H1 (cell line): ENCODE measurements at regions not wholly inside any gene's neighbourhood (a gene's known extent, or its start where the extent isn't known, plus 50 kb on each side); places are given as distances from the start of the nearest gene placed in this dataset.

ENCODE experiments used
- CTCF ChIA-PET: fragments of 300-600 bp; sonication (Branson Sonifier 250); formaldehyde crosslinking; loops from one replicate; lab custom pipeline; 2021; ENCODE audit not compliant: partially characterized antibody; lab: Charles Lee
- POLR2A ChIA-PET: fragments of 300-600 bp; sonication (Branson Sonifier 250); formaldehyde crosslinking; loops from one replicate; lab custom pipeline; 2021; ENCODE audit warnings: inconsistent platforms; ENCODE audit not compliant: partially characterized antibody; lab: Charles Lee
- DNase-seq, 2 experiments: peaks; one replicate each; pipeline versions ENCODE4 v3.0.0 to v3.0.0-alpha.2; 2010 to 2022; ENCODE audit warnings: low spot score in 2 of 2, low read depth in 1 of 2, mixed read lengths in 1 of 2
- FAIRE-seq: peaks from 2 replicates; lab custom pipeline; 2011; peaks lifted over from hg19 to GRCh38; lab: Jason Lieb, UNC
- H2AFZ ChIP-seq: 2 replicates; pipeline ENCODE4 v1.8.1; 2012; ENCODE audit warnings: low read length, inconsistent platforms
- H2AK5ac ChIP-seq: 2 replicates; pipeline ENCODE4 v1.6.1; 2013; ENCODE audit warnings: low read depth, low read length
- H2BK120ac ChIP-seq: replicated peaks from 2 replicates; pipeline ENCODE3; 2013; ENCODE audit warnings: low read depth, low read length, inconsistent platforms
- H2BK12ac ChIP-seq: 2 replicates; pipeline ENCODE4 v1.6.1; 2013; ENCODE audit warnings: low read depth, low read length
- H2BK15ac ChIP-seq: 2 replicates; pipeline ENCODE4 v1.6.1; 2013; ENCODE audit warnings: low read length
- H2BK20ac ChIP-seq: 2 replicates; pipeline ENCODE4 v1.6.1; 2013; ENCODE audit warnings: low read length
- H2BK5ac ChIP-seq: 2 replicates; pipeline ENCODE4 v1.6.1; 2013; ENCODE audit warnings: low read depth, low read length
- H3K14ac ChIP-seq: 2 replicates; pipeline ENCODE4 v1.6.1; 2013; ENCODE audit warnings: inconsistent platforms; ENCODE audit not compliant: insufficient read length
- H3K18ac ChIP-seq: 2 replicates; pipeline ENCODE4 v1.6.1; 2013; ENCODE audit warnings: low read length; ENCODE audit errors: extremely low read depth
- H3K23ac ChIP-seq: 2 replicates; pipeline ENCODE4 v1.6.1; 2013; ENCODE audit warnings: inconsistent platforms; ENCODE audit not compliant: insufficient read length
- H3K23me2 ChIP-seq: 2 replicates; pipeline ENCODE4 v1.6.1; 2013; ENCODE audit warnings: low read depth, low read length
- H3K27ac ChIP-seq: 2 replicates; pipeline ENCODE4 v1.6.1; 2011; ENCODE audit warnings: low read depth, low read length, inconsistent platforms
- H3K27me3 ChIP-seq, 4 experiments: replicated peaks in 1 of 4; 1 replicate in 1 of 4; 2 replicates in 3 of 4; pipeline versions ENCODE4 v1.6.1 to v1.8.1; 2011 to 2013; ENCODE audit warnings: low read length in 3 of 4, mild to moderate bottlenecking in 3 of 4, inconsistent platforms in 2 of 4, mixed read lengths in 2 of 4, moderate library complexity in 1 of 4; ENCODE audit not compliant: control insufficient read depth in 3 of 4, insufficient read depth in 3 of 4; ENCODE audit errors: extremely low read depth in 1 of 4
- H3K36me3 ChIP-seq, 4 experiments: 2 replicates each; pipeline versions ENCODE4 v1.6.1 to v1.8.1; 2011 to 2013; ENCODE audit warnings: mild to moderate bottlenecking in 4 of 4, low read length in 3 of 4, moderate library complexity in 2 of 4, control low read depth in 1 of 4, inconsistent platforms in 1 of 4; ENCODE audit not compliant: insufficient read depth in 4 of 4, control insufficient read depth in 2 of 4
- H3K4ac ChIP-seq: replicated peaks from 2 replicates; pipeline ENCODE3; 2013; ENCODE audit warnings: low read length, low read depth, mixed read lengths, inconsistent platforms; ENCODE audit not compliant: insufficient read length
- H3K4me1 ChIP-seq, 4 experiments: replicated peaks in 1 of 4; 1 replicate in 1 of 4; 2 replicates in 3 of 4; pipeline versions ENCODE4 v1.6.1 to v1.8.1; 2011 to 2013; ENCODE audit warnings: low read length in 3 of 4, inconsistent platforms in 2 of 4, mixed read lengths in 1 of 4; ENCODE audit not compliant: insufficient read depth in 4 of 4, control insufficient read depth in 3 of 4
- H3K4me2 ChIP-seq, 2 experiments: 2 replicates each; pipeline versions ENCODE4 v1.6.1 to v1.8.1; 2011 to 2013; ENCODE audit warnings: low read depth in 2 of 2, low read length in 2 of 2, control low read depth in 1 of 2, inconsistent platforms in 1 of 2, mild to moderate bottlenecking in 1 of 2; ENCODE audit not compliant: insufficient read depth in 1 of 2
- H3K4me3 ChIP-seq, 4 experiments: fragments of 200-600, 300-600 bp in 1 of 4; sonication (generic), shearing (Covaris generic), sonication (Bioruptor Twin) in 1 of 4; 2 replicates each; pipeline versions ENCODE4 v1.5.1 to v1.8.1; 2011 to 2016; ENCODE audit warnings: low read length in 4 of 4, low read depth in 3 of 4, control low read depth in 2 of 4, inconsistent platforms in 2 of 4, mild to moderate bottlenecking in 2 of 4, mixed read lengths in 1 of 4, moderate library complexity in 1 of 4; ENCODE audit not compliant: insufficient read depth in 2 of 4; ENCODE audit errors: extremely low read depth in 1 of 4
- H3K56ac ChIP-seq: replicated peaks from 2 replicates; pipeline ENCODE3; 2013; ENCODE audit warnings: low read depth, mild to moderate bottlenecking, mixed read lengths, low read length, inconsistent platforms; ENCODE audit not compliant: insufficient read length
- H3K79me1 ChIP-seq: 2 replicates; pipeline ENCODE4 v1.6.1; 2013; ENCODE audit warnings: low read depth, low read length, control low read depth
- H3K79me2 ChIP-seq, 2 experiments: 2 replicates each; pipeline versions ENCODE4 v1.6.1 to v1.8.1; 2012 to 2013; ENCODE audit warnings: low read length in 2 of 2, mild to moderate bottlenecking in 2 of 2, inconsistent platforms in 1 of 2; ENCODE audit not compliant: insufficient read depth in 2 of 2, control insufficient read depth in 1 of 2
- H3K9ac ChIP-seq, 4 experiments: replicated peaks in 1 of 4; 1 replicate in 1 of 4; 2 replicates in 3 of 4; pipeline versions ENCODE4 v1.6.1 to v1.8.1; 2011 to 2013; ENCODE audit warnings: low read depth in 3 of 4, low read length in 3 of 4, control low read depth in 2 of 4, mild to moderate bottlenecking in 2 of 4, moderate library complexity in 2 of 4, inconsistent platforms in 1 of 4; ENCODE audit errors: extremely low read depth in 1 of 4
- H3K9me3 ChIP-seq, 2 experiments: 2 replicates each; pipeline versions ENCODE4 v1.6.1 to v1.8.1; 2012 to 2013; ENCODE audit warnings: mild to moderate bottlenecking in 2 of 2, moderate library complexity in 2 of 2, control low read depth in 1 of 2, inconsistent platforms in 1 of 2, low read depth in 1 of 2, low read length in 1 of 2, mixed read lengths in 1 of 2; ENCODE audit not compliant: insufficient read depth in 2 of 2
- H4K20me1 ChIP-seq, 2 experiments: replicated peaks in 1 of 2; 2 replicates each; pipeline versions ENCODE3 to v1.8.1; 2011 to 2013; ENCODE audit warnings: inconsistent platforms in 2 of 2, low read length in 2 of 2, mild to moderate bottlenecking in 1 of 2; ENCODE audit not compliant: insufficient read depth in 2 of 2, control insufficient read depth in 1 of 2
- H4K5ac ChIP-seq: 2 replicates; pipeline ENCODE4 v1.6.1; 2013; ENCODE audit warnings: low read length, low read depth, mixed read lengths, inconsistent platforms; ENCODE audit not compliant: insufficient read length
- H4K8ac ChIP-seq: 2 replicates; pipeline ENCODE4 v1.8.0; 2013; ENCODE audit warnings: mild to moderate bottlenecking, moderate library complexity, low read length, inconsistent platforms; ENCODE audit not compliant: insufficient read depth; ENCODE audit errors: extremely low read depth
- H4K91ac ChIP-seq: replicated peaks from 2 replicates; pipeline ENCODE3; 2013; ENCODE audit warnings: low read length, mixed read lengths, inconsistent platforms; ENCODE audit not compliant: insufficient read length
- CBX5 ChIP-seq: fragments of 300-800, 300-1000 bp; sonication (generic); IDR thresholded peaks from 2 replicates; pipeline ENCODE4 v1.7.1; 2016; ENCODE audit warnings: antibody characterized with exemption, low read length, low read depth
- CTBP2 ChIP-seq: IDR thresholded peaks from 2 replicates; pipeline ENCODE4 v1.7.0; 2011; ENCODE audit warnings: borderline replicate concordance, mild to moderate bottlenecking, moderate library complexity, mixed read lengths, low read length; ENCODE audit not compliant: insufficient read depth, insufficient read length
- EZH2 ChIP-seq: fragments of 200-600 bp; sonication (generic); IDR thresholded peaks from 2 replicates; pipeline ENCODE4 v1.7.1; 2012; ENCODE audit warnings: low read depth, mild to moderate bottlenecking, moderate library complexity, low read length, inconsistent platforms; ENCODE audit not compliant: severe bottlenecking
- HDAC6 ChIP-seq: IDR thresholded peaks from one replicate; pipeline ENCODE4 v1.7.1; 2012; ENCODE audit warnings: low read depth, mild to moderate bottlenecking, inconsistent platforms, low read length, moderate library complexity
- KDM1A ChIP-seq: fragments of 200-600, 300-600 bp; sonication (generic); IDR thresholded peaks from 2 replicates; pipeline ENCODE4 v1.7.1; 2016; ENCODE audit warnings: mild to moderate bottlenecking, low read length, borderline replicate concordance
- MAFK ChIP-seq: IDR thresholded peaks from 2 replicates; pipeline ENCODE4 v1.6.1; 2012; ENCODE audit warnings: low read depth, mild to moderate bottlenecking, improper control_type of control experiment, low read length
- NRF1 ChIP-seq: IDR thresholded peaks from 2 replicates; pipeline ENCODE4 v1.6.1; 2011; ENCODE audit warnings: mild to moderate bottlenecking, low read depth, low read length, improper control_type of control experiment
- PHF8 ChIP-seq: fragments of 200-600 bp; sonication (generic); conservative IDR thresholded peaks from 2 replicates; pipeline ENCODE4 v1.7.1; 2012; ENCODE audit warnings: low read depth, mild to moderate bottlenecking, inconsistent platforms, low read length, moderate library complexity
- SIN3A ChIP-seq, 2 experiments: IDR thresholded peaks in 1 of 2; conservative IDR thresholded peaks in 1 of 2; 2 replicates each; pipeline ENCODE4 v1.6.1; 2011 to 2012; ENCODE audit warnings: low read length in 2 of 2, improper control_type of control experiment in 1 of 2, low read depth in 1 of 2, mild to moderate bottlenecking in 1 of 2
- USF2 ChIP-seq: IDR thresholded peaks from 2 replicates; pipeline ENCODE4 v1.6.1; 2011; ENCODE audit warnings: low read length, improper control_type of control experiment
- ZNF274 ChIP-seq: IDR thresholded peaks from 2 replicates; pipeline ENCODE4 v1.7.0; 2012; ENCODE audit warnings: low read length, borderline replicate concordance; ENCODE audit errors: extremely low read depth
- WGBS, 2 experiments: shearing (Covaris generic) in 1 of 2; methylation state at CpG; one replicate each; pipeline versions ENCODE4 v1.1.6 to v1.1.7; 2013 to 2015; ENCODE audit warnings: low lambda C conversion rate in 2 of 2, mixed read lengths in 2 of 2, inconsistent platforms in 1 of 2, low coverage in 1 of 2, missing lambda C conversion rate in 1 of 2; ENCODE audit not compliant: insufficient replicate concordance in 2 of 2, insufficient coverage in 1 of 2, insufficient read length in 1 of 2; ENCODE audit errors: extremely low coverage in 1 of 2, missing lambda C conversion rate in 1 of 2; 5-methylcytosine and 5-hydroxymethylcytosine counted together

GRCh38 chr10:133014416-133015210, 72.2 kb upstream of the CFAP46 start:
- Histone ChIP-seq H4K8ac (peak overlapping the region; percentile 35; the same call in 1 of the 2 replicates), H3K36me3 (no peaks in the 10 kb centered on the region; a peak in 1 of 8 replicates), H4K91ac (no peak overlapping the region), H2BK20ac (no peak overlapping the region), H3K23ac (no peak overlapping the region), H2AK5ac (no peak overlapping the region), H3K27ac (no peak overlapping the region), H3K79me1 (no peaks in the 10 kb centered on the region), H3K4me1 (no peaks in the 10 kb centered on the region), H3K56ac (no peak overlapping the region), H3K23me2 (peaks cover 10% of the 10 kb centered on the region), H2BK5ac (no peak overlapping the region), H3K79me2 (no peaks in the 10 kb centered on the region), H3K9me3 (peaks cover 0 to 5% of the 10 kb centered on the region in 2 experiments; a peak in 1 of 4 replicates), H4K5ac (no peak overlapping the region), H3K4ac (no peak overlapping the region), H3K27me3 (no peaks in the 10 kb centered on the region), H4K20me1 (peaks cover 0 to 6% of the 10 kb centered on the region in 2 experiments), H3K14ac (no peak overlapping the region), H3K4me2 (no peak overlapping the region), H2BK120ac (no peak overlapping the region), H3K4me3 (no peak overlapping the region), H2AFZ (no peak overlapping the region), H2BK12ac (no peak overlapping the region), H2BK15ac (no peak overlapping the region), H3K9ac (no peak overlapping the region), H3K18ac (no peak overlapping the region)
- FAIRE-seq, result no peak
- POLR2A ChIA-PET, result interaction anchor here (1.3 kb wide), 1 partner anchor 10 kb away, joined by 3 read pairs; no protein-coding TSS in a partner anchor
- no peak for DNase-seq
- 91% methylated on average over 31 of the region's 38 CpGs; no CpG with 5 or more reads in 1 of the 2 experiments for WGBS, 2 experiments
- CTCF ChIA-PET, result interaction anchor here (1.2 kb wide), 1 partner anchor 19 kb away, joined by 4 read pairs; no protein-coding TSS in a partner anchor
- TF ChIP-seq NRF1 (no peak), SIN3A (conservative IDR thresholded peaks at IDR 0.05 in 1 of 2, IDR thresholded peaks at IDR 0.05 in 1 of 2; ENCODE audit: low read depth in 1 of 2, low read length in 2 of 2) (no peak), CBX5 (no peak), MAFK (no peak), USF2 (no peak), EZH2 (no peak), ZNF274 (no peak), CTBP2 (no peak), HDAC6 (no peak), PHF8 (no peak), KDM1A (no peak)
